Spleen (tissue), 7 donors: ENCODE measurements at regions not wholly inside any gene's neighbourhood (a gene's known extent, or its start where the extent isn't known, plus 50 kb on each side); places are given as distances from the start of the nearest gene placed in this dataset.

Source experiments
- POLR2A ChIP-seq, 3 donors: fragments of 450-650 bp; IDR thresholded peaks; one replicate each; pipeline ENCODE4 v1.5.1; 2017; ENCODE audit warnings: antibody characterized with exemption in 3 of 3, mild to moderate bottlenecking in 1 of 3
- TF ChIP-seq, protein P1 (sequence below), 11 experiments: fragments of 200-600 bp in 7 of 11; fragments of 450-650 bp in 4 of 11; sonication (generic) in 4 of 11; IDR thresholded peaks in 8 of 11; conservative IDR thresholded peaks in 3 of 11; 1 replicate in 7 of 11; 2 replicates in 4 of 11; pipeline versions ENCODE4 v1.4.0 to v1.8.0; 2016 to 2021; ENCODE audit warnings: antibody characterized with exemption in 11 of 11, inconsistent platforms in 4 of 11, mild to moderate bottlenecking in 1 of 11
- donor health status: DM: no; HTN: no; CAD: no; lungs with moderate emphysema.
- donor health status: DM: no; HTN: no; CAD: no.
- donor health status: DM: no; HTN: no; CAD: no.

DNA sequence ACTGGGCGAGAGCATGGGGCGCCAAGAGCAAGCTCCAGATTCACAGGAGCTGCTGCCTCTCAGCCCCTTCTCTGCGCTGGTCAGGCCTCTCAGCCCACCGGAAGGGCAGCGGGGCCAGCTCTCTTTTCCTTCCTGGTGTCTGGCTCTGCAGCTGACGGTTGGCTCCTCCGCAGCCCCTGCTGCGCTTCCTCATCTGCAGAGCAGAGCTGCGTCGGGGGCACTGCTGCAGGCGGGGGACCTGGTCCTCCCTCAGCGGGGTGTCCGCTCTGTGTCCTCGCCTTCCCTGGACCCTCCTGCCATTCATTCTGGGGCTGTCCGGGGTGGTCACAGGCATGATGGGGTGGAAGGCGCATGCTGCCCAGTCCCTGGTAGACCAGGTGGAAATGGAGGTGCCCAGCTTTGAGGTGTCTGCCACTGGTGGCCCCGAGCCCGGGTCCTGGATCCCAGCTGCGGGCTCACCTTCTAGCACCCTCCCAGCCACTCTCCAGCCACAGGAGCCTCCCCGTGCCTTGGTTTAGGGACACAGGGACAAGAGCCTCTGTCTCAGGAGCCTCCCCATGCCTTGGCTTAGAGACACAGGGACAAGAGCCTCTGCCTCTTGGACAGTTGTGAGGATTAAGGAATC is 84.8 kb downstream of the IRF8 start:
- no peak for TF ChIP-seq POLR2A (IDR thresholded peaks at IDR 0.05)
- TF ChIP-seq, protein P1, sequence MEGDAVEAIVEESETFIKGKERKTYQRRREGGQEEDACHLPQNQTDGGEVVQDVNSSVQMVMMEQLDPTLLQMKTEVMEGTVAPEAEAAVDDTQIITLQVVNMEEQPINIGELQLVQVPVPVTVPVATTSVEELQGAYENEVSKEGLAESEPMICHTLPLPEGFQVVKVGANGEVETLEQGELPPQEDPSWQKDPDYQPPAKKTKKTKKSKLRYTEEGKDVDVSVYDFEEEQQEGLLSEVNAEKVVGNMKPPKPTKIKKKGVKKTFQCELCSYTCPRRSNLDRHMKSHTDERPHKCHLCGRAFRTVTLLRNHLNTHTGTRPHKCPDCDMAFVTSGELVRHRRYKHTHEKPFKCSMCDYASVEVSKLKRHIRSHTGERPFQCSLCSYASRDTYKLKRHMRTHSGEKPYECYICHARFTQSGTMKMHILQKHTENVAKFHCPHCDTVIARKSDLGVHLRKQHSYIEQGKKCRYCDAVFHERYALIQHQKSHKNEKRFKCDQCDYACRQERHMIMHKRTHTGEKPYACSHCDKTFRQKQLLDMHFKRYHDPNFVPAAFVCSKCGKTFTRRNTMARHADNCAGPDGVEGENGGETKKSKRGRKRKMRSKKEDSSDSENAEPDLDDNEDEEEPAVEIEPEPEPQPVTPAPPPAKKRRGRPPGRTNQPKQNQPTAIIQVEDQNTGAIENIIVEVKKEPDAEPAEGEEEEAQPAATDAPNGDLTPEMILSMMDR (IDR thresholded peaks at IDR 0.05 in 8 of 11, conservative IDR thresholded peaks at IDR 0.05 in 3 of 11): no peak
